Stimulated activated naive CD8-positive, alpha-beta T cell treated with anti-CD3 and anti-CD28 coated beads, Interleukin-15, Interleukin-2, amounts not matched to agents 100 ng/mL and 50 ng/mL, for 24 hours (primary cell): ENCODE measurements at regions not wholly inside any gene's neighbourhood (a gene's known extent, or its start where the extent isn't known, plus 50 kb on each side); places are given as distances from the start of the nearest gene placed in this dataset.
"Not testable (repeated sequence)": the region's sequence is repeated elsewhere in the genome, so short reads cannot be mapped to it uniquely, and the experiment has no call there.

Experiments
- H3K27ac Mint-ChIP-seq: one replicate; pipeline ENCODE4 v1.8.0; 2021; ENCODE audit warnings: mild to moderate bottlenecking, mixed read lengths
- H3K27me3 Mint-ChIP-seq: one replicate; pipeline ENCODE4 v1.8.0; 2021; ENCODE audit warnings: mixed read lengths
- H3K36me3 Mint-ChIP-seq: one replicate; pipeline ENCODE4 v1.8.0; 2021; ENCODE audit warnings: low read depth, mixed read lengths
- H3K4me1 Mint-ChIP-seq: one replicate; pipeline ENCODE4 v1.8.0; 2021; ENCODE audit warnings: low read depth, mixed read lengths
- H3K4me3 Mint-ChIP-seq: one replicate; pipeline ENCODE4 v1.8.0; 2021; ENCODE audit warnings: mild to moderate bottlenecking, mixed read lengths
- H3K9me3 Mint-ChIP-seq: one replicate; pipeline ENCODE4 v1.8.0; 2021; ENCODE audit warnings: mixed read lengths

GRCh38 chr15:62254137-62254934, 89.3 kb upstream of the C2CD4B start:
- H3K4me3 Mint-ChIP-seq = no peak overlapping the region
- no peak overlapping the region for H3K27ac Mint-ChIP-seq
- no peaks in the 10 kb centered on the region for H3K4me1 Mint-ChIP-seq
- H3K36me3 Mint-ChIP-seq = no peaks in the 10 kb centered on the region
- H3K27me3 Mint-ChIP-seq = peaks cover 13% of the 10 kb centered on the region
- no peaks in the 10 kb centered on the region for H3K9me3 Mint-ChIP-seq

DNA sequence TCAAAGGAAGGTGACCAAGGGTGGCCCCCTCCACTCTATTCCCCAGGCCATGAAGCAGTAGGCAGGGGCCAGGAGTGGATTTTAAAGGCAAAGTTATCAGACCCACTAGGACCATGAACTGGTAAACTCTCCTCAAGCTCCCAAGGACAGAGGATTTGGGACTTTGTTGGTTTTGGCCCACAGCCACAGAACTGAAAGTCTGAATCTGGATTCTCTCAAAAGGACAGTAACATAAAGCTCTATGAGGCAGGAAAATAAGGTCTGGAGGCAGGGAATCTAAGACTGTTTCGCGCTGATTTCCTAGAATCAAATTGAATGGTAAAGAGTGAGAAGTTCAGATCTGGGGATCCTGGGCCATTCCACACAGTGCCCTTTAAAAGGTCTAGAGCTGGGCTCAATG, 91.3 kb upstream of the C2CD4B start:
- H3K4me3 Mint-ChIP-seq, H3K9me3 Mint-ChIP-seq, H3K4me1 Mint-ChIP-seq, H3K27ac Mint-ChIP-seq, H3K36me3 Mint-ChIP-seq: not testable (repeated sequence)
- peaks cover 19% of the 10 kb centered on the region for H3K27me3 Mint-ChIP-seq

- no peaks in the 10 kb centered on the region for H3K4me1 Mint-ChIP-seq
- peaks cover 21% of the 10 kb centered on the region for H3K27me3 Mint-ChIP-seq
- H3K4me3 Mint-ChIP-seq = no peak overlapping the region
Observed at GRCh38 chr15:62257996-62258521, 93.0 kb upstream of the C2CD4B start.

GRCh38 chr15:62262305-62262941, 97.3 kb upstream of the C2CD4B start:
- peaks cover 23% of the 10 kb centered on the region for H3K9me3 Mint-ChIP-seq
- no peak overlapping the region for H3K4me3 Mint-ChIP-seq
- H3K4me1 Mint-ChIP-seq = no peaks in the 10 kb centered on the region

More at GRCh38 chr15:62257996-62258521, 93.0 kb upstream of the C2CD4B start:
- Mint-ChIP-seq H3K36me3 (no peaks in the 10 kb centered on the region), H3K9me3 (peaks cover 17% of the 10 kb centered on the region), H3K27ac (no peak overlapping the region)

DNA sequence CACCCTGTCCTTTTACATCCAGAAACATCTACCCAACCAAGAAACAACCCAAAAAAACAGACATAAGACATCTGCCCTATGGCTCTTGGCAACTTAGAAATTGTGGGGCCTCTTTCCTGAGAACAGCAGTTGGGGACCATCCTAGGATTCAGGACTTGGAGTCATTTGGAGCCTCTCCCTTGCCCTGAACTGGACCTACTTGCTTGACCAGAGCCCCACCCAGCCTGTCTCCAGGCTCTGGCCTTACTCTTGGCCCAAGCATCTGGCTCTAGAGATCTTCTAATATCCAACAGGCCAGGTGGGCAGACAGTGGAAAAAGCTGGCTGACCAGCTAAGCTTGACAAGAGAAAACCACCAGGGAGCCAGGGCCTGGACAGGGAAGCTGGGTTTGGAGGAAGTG, 99.1 kb upstream of the C2CD4B start:
- Mint-ChIP-seq H3K4me3 (no peak overlapping the region), H3K36me3 (peaks cover 4% of the 10 kb centered on the region), H3K27ac (no peak overlapping the region), H3K9me3 (peaks cover 35% of the 10 kb centered on the region), H3K4me1 (no peaks in the 10 kb centered on the region), H3K27me3 (peaks cover 11% of the 10 kb centered on the region)

More at GRCh38 chr15:62262305-62262941, 97.3 kb upstream of the C2CD4B start:
- peaks cover 4% of the 10 kb centered on the region for H3K36me3 Mint-ChIP-seq
- H3K27me3 Mint-ChIP-seq = peaks cover 11% of the 10 kb centered on the region
- H3K27ac Mint-ChIP-seq = no peak overlapping the region

- no peak overlapping the region for H3K27ac Mint-ChIP-seq
- no peak overlapping the region for H3K4me3 Mint-ChIP-seq
- peaks cover 12% of the 10 kb centered on the region for H3K36me3 Mint-ChIP-seq
- H3K27me3 Mint-ChIP-seq = peaks cover 3% of the 10 kb centered on the region
- no peaks in the 10 kb centered on the region for H3K4me1 Mint-ChIP-seq
- H3K9me3 Mint-ChIP-seq = peaks cover 30% of the 10 kb centered on the region
Observed at GRCh38 chr15:62269504-62269903, 104.4 kb upstream of the C2CD4B start.

DNA sequence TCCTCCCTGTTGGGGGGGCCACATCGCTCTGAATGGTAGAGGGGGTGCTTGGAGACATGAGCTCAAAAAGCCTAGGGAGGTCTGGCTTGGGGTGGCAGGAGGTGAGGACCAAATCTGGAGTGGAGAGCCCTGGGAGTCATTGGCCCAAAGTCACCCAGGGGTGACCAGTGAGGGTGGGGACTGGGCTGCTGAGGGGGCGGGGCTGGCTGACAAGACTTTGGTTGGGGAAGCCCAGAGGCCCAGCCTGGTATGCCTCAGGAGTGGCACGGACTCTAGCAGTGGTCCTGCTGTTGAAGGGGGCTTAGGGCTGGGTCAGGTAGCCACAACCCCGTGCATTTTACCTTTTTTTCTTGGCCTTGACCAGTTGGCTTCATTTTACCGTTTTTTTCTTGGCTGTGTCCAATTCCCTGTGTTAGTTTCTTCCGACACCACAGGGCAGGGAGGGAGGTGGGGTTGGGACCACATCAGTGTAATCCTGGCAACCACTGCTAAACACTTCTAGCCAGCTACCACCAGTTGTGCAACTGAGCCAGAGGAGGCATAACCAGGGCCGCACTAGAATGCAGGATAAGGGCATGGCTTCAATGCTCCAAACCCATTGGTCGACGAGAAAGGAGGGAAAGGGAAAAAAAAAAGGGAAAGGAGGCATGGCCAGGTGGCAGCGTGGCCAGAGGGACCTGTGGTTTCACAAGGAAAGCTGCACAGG, 105.3 kb upstream of the C2CD4B start:
- Mint-ChIP-seq H3K36me3 (peaks cover 12% of the 10 kb centered on the region), H3K4me1 (no peaks in the 10 kb centered on the region), H3K27ac (no peak overlapping the region), H3K27me3 (peaks cover 3% of the 10 kb centered on the region), H3K9me3 (peaks cover 30% of the 10 kb centered on the region), H3K4me3 (no peak overlapping the region)

- peaks cover 26% of the 10 kb centered on the region for H3K9me3 Mint-ChIP-seq
- H3K4me1 Mint-ChIP-seq = no peaks in the 10 kb centered on the region
- peaks cover 2% of the 10 kb centered on the region for H3K27me3 Mint-ChIP-seq
- peaks cover 8% of the 10 kb centered on the region for H3K36me3 Mint-ChIP-seq
- H3K27ac Mint-ChIP-seq = no peak overlapping the region
- no peak overlapping the region for H3K4me3 Mint-ChIP-seq
Observed at GRCh38 chr15:62272290-62272689, 107.2 kb upstream of the C2CD4B start.

DNA sequence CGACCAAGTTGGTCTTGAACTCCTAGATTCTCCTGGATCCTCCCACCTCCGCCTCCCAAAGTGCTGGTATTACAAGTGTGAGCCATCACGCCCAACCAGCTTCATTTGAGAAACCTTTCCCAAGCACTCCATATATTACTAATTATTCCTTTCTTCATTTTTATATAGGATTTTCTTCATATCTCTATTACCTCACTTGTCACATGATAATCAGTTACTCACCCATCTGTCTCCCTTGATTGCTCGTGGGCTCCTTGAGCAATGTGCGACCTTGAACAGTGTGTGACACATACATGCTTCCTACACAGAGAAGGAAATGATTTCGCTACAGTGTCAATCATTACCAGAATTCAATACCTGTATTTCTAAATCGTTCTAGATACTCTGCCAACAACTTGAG, 110.7 kb upstream of the C2CD4B start:
- no peak overlapping the region for H3K27ac Mint-ChIP-seq
- peaks cover 25% of the 10 kb centered on the region for H3K27me3 Mint-ChIP-seq
- peaks cover 2% of the 10 kb centered on the region for H3K36me3 Mint-ChIP-seq
- no peak overlapping the region for H3K4me3 Mint-ChIP-seq
- no peaks in the 10 kb centered on the region for H3K4me1 Mint-ChIP-seq
- H3K9me3 Mint-ChIP-seq = peaks cover 2% of the 10 kb centered on the region

- Mint-ChIP-seq H3K36me3 (no peaks in the 10 kb centered on the region), H3K4me1 (no peaks in the 10 kb centered on the region), H3K4me3 (no peak overlapping the region), H3K27me3 (peaks cover 30% of the 10 kb centered on the region), H3K27ac (no peak overlapping the region), H3K9me3 (no peaks in the 10 kb centered on the region)
Observed at GRCh38 chr15:62277816-62278394, 112.8 kb upstream of the C2CD4B start.

GRCh38 chr15:62278534-62278933, 113.4 kb upstream of the C2CD4B start:
- H3K36me3 Mint-ChIP-seq = no peaks in the 10 kb centered on the region
- H3K4me1 Mint-ChIP-seq = no peaks in the 10 kb centered on the region
- no peaks in the 10 kb centered on the region for H3K9me3 Mint-ChIP-seq
- H3K4me3 Mint-ChIP-seq = no peak overlapping the region
- no peak overlapping the region for H3K27ac Mint-ChIP-seq
- peaks cover 35% of the 10 kb centered on the region for H3K27me3 Mint-ChIP-seq

GRCh38 chr15:62279041-62279440, 114.0 kb upstream of the C2CD4B start:
- Mint-ChIP-seq H3K4me3 (no peak overlapping the region), H3K27me3 (peaks cover 39% of the 10 kb centered on the region), H3K27ac (no peak overlapping the region), H3K9me3 (no peaks in the 10 kb centered on the region), H3K4me1 (no peaks in the 10 kb centered on the region), H3K36me3 (no peaks in the 10 kb centered on the region)

GRCh38 chr15:62280625-62281024, 115.5 kb upstream of the C2CD4B start:
- Mint-ChIP-seq H3K27me3 (peaks cover 48% of the 10 kb centered on the region), H3K9me3 (no peaks in the 10 kb centered on the region), H3K36me3 (no peaks in the 10 kb centered on the region), H3K27ac (no peak overlapping the region), H3K4me3 (no peak overlapping the region), H3K4me1 (no peaks in the 10 kb centered on the region)

DNA sequence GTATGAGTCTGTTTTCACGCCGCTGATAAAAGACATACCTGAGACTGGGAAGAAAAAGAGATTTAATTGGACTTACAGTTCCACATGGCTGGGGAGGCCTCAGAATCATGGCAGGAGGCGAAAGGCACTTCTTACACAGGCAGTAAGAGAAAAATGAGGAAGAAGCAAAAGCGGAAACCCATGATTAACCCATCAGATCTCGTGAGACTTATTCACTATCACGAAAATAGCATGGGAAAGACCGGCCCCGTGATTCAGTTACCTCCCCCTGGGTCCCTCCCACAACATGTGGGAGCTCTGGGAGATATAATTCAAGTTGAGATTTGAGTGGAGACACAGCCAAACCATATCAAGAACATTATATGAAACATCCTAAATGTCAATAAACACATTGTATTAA, 116.7 kb upstream of the C2CD4B start:
- not testable (repeated sequence) for H3K27ac Mint-ChIP-seq, H3K4me3 Mint-ChIP-seq, H3K4me1 Mint-ChIP-seq, H3K36me3 Mint-ChIP-seq, H3K9me3 Mint-ChIP-seq
- peaks cover 58% of the 10 kb centered on the region for H3K27me3 Mint-ChIP-seq
